ENCODE measurements at regions not wholly inside any gene's neighbourhood (a gene's known extent, or its start where the extent isn't known, plus 50 kb on each side); places are given as distances from the start of the nearest gene placed in this dataset.

GRCh38 chrX:140092121-140092520, 126.8 kb upstream of the CXorf66 start:
- TF ChIP-seq SNAI2 (CRISPR knock-in tag; IDR thresholded peaks at IDR 0.05), result no peak
- TF ChIP-seq TSHZ2 (CRISPR knock-in tag; IDR thresholded peaks at IDR 0.05), result no peak
- no peak for TF ChIP-seq ZC3H10 (CRISPR knock-in tag; IDR thresholded peaks at IDR 0.05)
- TF ChIP-seq PPARA (CRISPR knock-in tag; IDR thresholded peaks at IDR 0.05; ENCODE audit: borderline replicate concordance), result no peak
- no peak for TF ChIP-seq ZFP3 (CRISPR knock-in tag; IDR thresholded peaks at IDR 0.05)
- no peak for TF ChIP-seq PATZ1 (CRISPR knock-in tag; IDR thresholded peaks at IDR 0.05; ENCODE audit: borderline replicate concordance)
- TF ChIP-seq ARNTL (CRISPR knock-in tag; IDR thresholded peaks at IDR 0.05; ENCODE audit: borderline replicate concordance, low read depth), result no peak
